IMR-90 (cell line): ENCODE measurements at regions not wholly inside any gene's neighbourhood (a gene's known extent, or its start where the extent isn't known, plus 50 kb on each side); places are given as distances from the start of the nearest gene placed in this dataset.

ENCODE experiments used
- CTCF ChIP-seq: conservative IDR thresholded peaks from 2 replicates; pipeline ENCODE4 v1.5.1; 2012; ENCODE audit warnings: mild to moderate bottlenecking, low read depth, low read length, improper control_type of control experiment
- RAD21 ChIP-seq: IDR thresholded peaks from 2 replicates; pipeline ENCODE4 v1.6.1; 2012; ENCODE audit warnings: low read length, improper control_type of control experiment

- TF ChIP-seq CTCF, result no peak
- no peak for TF ChIP-seq RAD21
Measured at GRCh38 chr21:16218682-16219343, 489.0 kb downstream of the USP25 start.
